GM12878 (cell line): ENCODE measurements at regions not wholly inside any gene's neighbourhood (a gene's known extent, or its start where the extent isn't known, plus 50 kb on each side); places are given as distances from the start of the nearest gene placed in this dataset.

Experiments
- ATAC-seq: fragments of 200-7000 bp; cut with Tn5 transposase; 3 replicates; pipeline ENCODE4 v1.9.1; 2020; ENCODE audit warnings: mild to moderate bottlenecking, moderate library complexity
- BruUV-seq: library from RNA; stranded (reverse); fragments of 400-500 nt; replicated peaks from 2 replicates; lab custom pipeline; 2021; lab: Mats Ljungman, UMichigan
- CTCF ChIA-PET: fragments of 300-600 bp; sonication (Branson Sonifier 250); formaldehyde crosslinking; extraction: SDS; loops from one replicate; lab custom pipeline; 2021; ENCODE audit warnings: inconsistent platforms; lab: Yijun Ruan, JAX
- POLR2A ChIA-PET: fragments of 350-600 bp; formaldehyde crosslinking; extraction: SDS; loops from one replicate; lab custom pipeline; 2021; ENCODE audit warnings: inconsistent platforms; lab: Charles Lee
- RAD21 ChIA-PET: fragments of 300-600 bp; sonication (Branson Sonifier 250); formaldehyde crosslinking; loops from one replicate; lab custom pipeline; 2023; ENCODE audit warnings: antibody characterized with exemption; ENCODE audit not compliant: unreplicated experiment; lab: Charles Lee
- SMC1A ChIA-PET: fragments of 300-600 bp; sonication (Branson Sonifier 250); formaldehyde crosslinking; loops from one replicate; lab custom pipeline; 2023; ENCODE audit not compliant: unreplicated experiment, uncharacterized antibody; lab: Charles Lee
- DNase-seq: peaks from one replicate; pipeline ENCODE4 v3.0.0-alpha.2; 2011; ENCODE audit warnings: low read depth, low spot score
- FAIRE-seq: peaks from 3 replicates; lab custom pipeline; 2011; peaks lifted over from hg19 to GRCh38; lab: Jason Lieb, UNC
- H2AFZ ChIP-seq: 2 replicates; pipeline ENCODE4 v1.6.0; 2011; ENCODE audit warnings: low read depth, low read length, control low read depth; ENCODE audit not compliant: control insufficient read depth
- H3K27ac ChIP-seq: 2 replicates; pipeline ENCODE4 v1.5.1; 2011; ENCODE audit warnings: control low read depth; ENCODE audit not compliant: control insufficient read depth, insufficient read depth
- H3K27me3 ChIP-seq, 2 experiments: replicated peaks in 1 of 2; 2 replicates each; pipeline versions ENCODE4 v1.6.0 to v1.6.1; 2011; ENCODE audit warnings: low read length in 1 of 2; ENCODE audit not compliant: control insufficient read depth in 2 of 2, insufficient read depth in 2 of 2
- H3K36me3 ChIP-seq, 2 experiments: 2 replicates each; pipeline ENCODE4 v1.5.1; 2011; ENCODE audit warnings: low read length in 1 of 2; ENCODE audit not compliant: control insufficient read depth in 2 of 2, insufficient read depth in 2 of 2
- H3K4me1 ChIP-seq: 2 replicates; pipeline ENCODE4 v1.6.1; 2011; ENCODE audit warnings: mild to moderate bottlenecking, low read length, moderate library complexity, mixed read lengths; ENCODE audit not compliant: control insufficient read depth, insufficient read depth
- H3K4me2 ChIP-seq: 2 replicates; pipeline ENCODE4 v1.6.0; 2011; ENCODE audit warnings: control low read depth; ENCODE audit not compliant: control insufficient read depth, insufficient read depth
- H3K4me3 ChIP-seq: fragments of 200-600 bp; sonication (generic); 2 replicates; pipeline ENCODE4 v1.5.1; 2016
- H3K79me2 ChIP-seq: 2 replicates; pipeline ENCODE4 v1.6.0; 2011; ENCODE audit warnings: low read length; ENCODE audit not compliant: control insufficient read depth, insufficient read depth
- H3K9ac ChIP-seq: 2 replicates; pipeline ENCODE4 v1.8.0; 2011; ENCODE audit warnings: low read length, control low read depth, mixed read lengths; ENCODE audit not compliant: control insufficient read depth, insufficient read depth
- H3K9me3 ChIP-seq: replicated peaks from 3 replicates; pipeline ENCODE4 v1.5.1; 2011; ENCODE audit warnings: mild to moderate bottlenecking, low read length; ENCODE audit not compliant: control insufficient read depth, insufficient read depth
- H4K20me1 ChIP-seq: 2 replicates; pipeline ENCODE4 v1.6.0; 2011; ENCODE audit not compliant: control insufficient read depth, insufficient read depth
- MTA3 ChIP-seq: IDR thresholded peaks from 2 replicates; pipeline ENCODE4 v1.6.1; 2012; ENCODE audit warnings: low read length, inconsistent platforms, borderline replicate concordance
- NFYB ChIP-seq: IDR thresholded peaks from 2 replicates; pipeline ENCODE4 v1.6.1; 2011; ENCODE audit warnings: low read depth, mild to moderate bottlenecking, low read length, improper control_type of control experiment, moderate library complexity; ENCODE audit not compliant: insufficient read depth
- NR2C1 ChIP-seq: fragments of 450-650 bp; IDR thresholded peaks from 2 replicates; pipeline ENCODE4 v1.6.1; 2017; ENCODE audit warnings: antibody characterized with exemption, mild to moderate bottlenecking, moderate library complexity
- REST ChIP-seq: IDR thresholded peaks from 2 replicates; pipeline ENCODE4 v1.6.1; 2012; ENCODE audit warnings: mild to moderate bottlenecking, low read depth, low read length
- SMC3 ChIP-seq: IDR thresholded peaks from 2 replicates; pipeline ENCODE4 v1.6.1; 2011; ENCODE audit warnings: low read length, improper control_type of control experiment, borderline replicate concordance
- SRF ChIP-seq, 2 experiments: IDR thresholded peaks; 2 replicates each; pipeline ENCODE4 v1.6.1; 2011; ENCODE audit warnings: low read depth in 2 of 2, low read length in 2 of 2, mild to moderate bottlenecking in 1 of 2, moderate library complexity in 1 of 2
- TAF1 ChIP-seq: IDR thresholded peaks from 2 replicates; pipeline ENCODE4 v1.6.1; 2011; ENCODE audit warnings: mild to moderate bottlenecking, low read depth, low read length, borderline replicate concordance
- ZNF24 ChIP-seq: fragments of 450-650 bp; IDR thresholded peaks from 2 replicates; pipeline ENCODE4 v1.6.1; 2017; ENCODE audit warnings: antibody characterized with exemption, mild to moderate bottlenecking
- WGBS: methylation state at CpG from one replicate; pipeline ENCODE4 v1.1.6; 2016; ENCODE audit warnings: low lambda C conversion rate; ENCODE audit not compliant: insufficient replicate concordance, insufficient coverage; ENCODE audit errors: missing lambda C conversion rate; 5-methylcytosine and 5-hydroxymethylcytosine counted together
- in situ Hi-C: fragments of 300-500 bp; cut with MboI; formaldehyde crosslinking; loops from 9 replicates; pipeline ENCODE4 v1.14.3; 2018; ENCODE audit warnings: mixed read lengths
- intact Hi-C: fragments of 100-400 bp; cut with micrococcal nuclease; formaldehyde crosslinking; loops from one replicate; pipeline ENCODE4 v1.14.2; 2022; ENCODE audit not compliant: unreplicated experiment
- TF ChIP-seq, protein P1 (sequence below): fragments of 450-650 bp; IDR thresholded peaks from 2 replicates; pipeline ENCODE4 v1.6.1; 2017; ENCODE audit warnings: antibody characterized with exemption, mild to moderate bottlenecking, moderate library complexity
- TF ChIP-seq, protein P2 (sequence below): IDR thresholded peaks from 2 replicates; pipeline ENCODE4 v1.6.1; 2012; ENCODE audit warnings: low read depth, low read length, improper control_type of control experiment

- Histone ChIP-seq H4K20me1 (no peaks in the 10 kb centered on the region), H3K9me3 (no peaks in the 10 kb centered on the region), H3K36me3 (no peaks in the 10 kb centered on the region), H3K79me2 (no peaks in the 10 kb centered on the region), H3K4me3 (no peak overlapping the region), H3K4me1 (no peaks in the 10 kb centered on the region), H3K4me2 (no peak overlapping the region), H3K27me3 (peaks cover 0 to 4% of the 10 kb centered on the region in 2 experiments; a peak in 3 of 4 replicates), H2AFZ (no peak overlapping the region), H3K9ac (no peak overlapping the region), H3K27ac (no peak overlapping the region)
- ChIA-PET CTCF (no interaction called here), SMC1A (interaction anchor here (1.1 kb wide), 1 partner anchor 13 kb away, joined by 4 read pairs; no protein-coding TSS in a partner anchor), POLR2A (no interaction called here), RAD21 (no interaction called here)
- no peak for DNase-seq
- 73% methylated on average over 6 of the region's 6 CpGs for WGBS
- ATAC-seq: no peak
- TF ChIP-seq ZNF24 (no peak), REST (no peak), SMC3 (no peak), NR2C1 (no peak), TAF1 (no peak), NFYB (no peak), MTA3 (no peak), SRF (IDR thresholded peaks at IDR 0.05; ENCODE audit: low read depth in 2 of 2, low read length in 2 of 2) (no peak)
- TF ChIP-seq, protein P1, sequence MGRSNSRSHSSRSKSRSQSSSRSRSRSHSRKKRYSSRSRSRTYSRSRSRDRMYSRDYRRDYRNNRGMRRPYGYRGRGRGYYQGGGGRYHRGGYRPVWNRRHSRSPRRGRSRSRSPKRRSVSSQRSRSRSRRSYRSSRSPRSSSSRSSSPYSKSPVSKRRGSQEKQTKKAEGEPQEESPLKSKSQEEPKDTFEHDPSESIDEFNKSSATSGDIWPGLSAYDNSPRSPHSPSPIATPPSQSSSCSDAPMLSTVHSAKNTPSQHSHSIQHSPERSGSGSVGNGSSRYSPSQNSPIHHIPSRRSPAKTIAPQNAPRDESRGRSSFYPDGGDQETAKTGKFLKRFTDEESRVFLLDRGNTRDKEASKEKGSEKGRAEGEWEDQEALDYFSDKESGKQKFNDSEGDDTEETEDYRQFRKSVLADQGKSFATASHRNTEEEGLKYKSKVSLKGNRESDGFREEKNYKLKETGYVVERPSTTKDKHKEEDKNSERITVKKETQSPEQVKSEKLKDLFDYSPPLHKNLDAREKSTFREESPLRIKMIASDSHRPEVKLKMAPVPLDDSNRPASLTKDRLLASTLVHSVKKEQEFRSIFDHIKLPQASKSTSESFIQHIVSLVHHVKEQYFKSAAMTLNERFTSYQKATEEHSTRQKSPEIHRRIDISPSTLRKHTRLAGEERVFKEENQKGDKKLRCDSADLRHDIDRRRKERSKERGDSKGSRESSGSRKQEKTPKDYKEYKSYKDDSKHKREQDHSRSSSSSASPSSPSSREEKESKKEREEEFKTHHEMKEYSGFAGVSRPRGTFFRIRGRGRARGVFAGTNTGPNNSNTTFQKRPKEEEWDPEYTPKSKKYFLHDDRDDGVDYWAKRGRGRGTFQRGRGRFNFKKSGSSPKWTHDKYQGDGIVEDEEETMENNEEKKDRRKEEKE: no peak
- TF ChIP-seq, protein P2, sequence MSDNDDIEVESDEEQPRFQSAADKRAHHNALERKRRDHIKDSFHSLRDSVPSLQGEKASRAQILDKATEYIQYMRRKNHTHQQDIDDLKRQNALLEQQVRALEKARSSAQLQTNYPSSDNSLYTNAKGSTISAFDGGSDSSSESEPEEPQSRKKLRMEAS: no peak
- in situ Hi-C loops: no loop called here
- FAIRE-seq: no peak
- intact Hi-C loops: no loop called here
- BruUV-seq: no TSS peak
Measured at GRCh38 chr3:193996641-193997089, 139.3 kb upstream of the HES1 start.
